ENCODE measurements at regions not wholly inside any gene's neighbourhood (a gene's known extent, or its start where the extent isn't known, plus 50 kb on each side); places are given as distances from the start of the nearest gene placed in this dataset.

DNA sequence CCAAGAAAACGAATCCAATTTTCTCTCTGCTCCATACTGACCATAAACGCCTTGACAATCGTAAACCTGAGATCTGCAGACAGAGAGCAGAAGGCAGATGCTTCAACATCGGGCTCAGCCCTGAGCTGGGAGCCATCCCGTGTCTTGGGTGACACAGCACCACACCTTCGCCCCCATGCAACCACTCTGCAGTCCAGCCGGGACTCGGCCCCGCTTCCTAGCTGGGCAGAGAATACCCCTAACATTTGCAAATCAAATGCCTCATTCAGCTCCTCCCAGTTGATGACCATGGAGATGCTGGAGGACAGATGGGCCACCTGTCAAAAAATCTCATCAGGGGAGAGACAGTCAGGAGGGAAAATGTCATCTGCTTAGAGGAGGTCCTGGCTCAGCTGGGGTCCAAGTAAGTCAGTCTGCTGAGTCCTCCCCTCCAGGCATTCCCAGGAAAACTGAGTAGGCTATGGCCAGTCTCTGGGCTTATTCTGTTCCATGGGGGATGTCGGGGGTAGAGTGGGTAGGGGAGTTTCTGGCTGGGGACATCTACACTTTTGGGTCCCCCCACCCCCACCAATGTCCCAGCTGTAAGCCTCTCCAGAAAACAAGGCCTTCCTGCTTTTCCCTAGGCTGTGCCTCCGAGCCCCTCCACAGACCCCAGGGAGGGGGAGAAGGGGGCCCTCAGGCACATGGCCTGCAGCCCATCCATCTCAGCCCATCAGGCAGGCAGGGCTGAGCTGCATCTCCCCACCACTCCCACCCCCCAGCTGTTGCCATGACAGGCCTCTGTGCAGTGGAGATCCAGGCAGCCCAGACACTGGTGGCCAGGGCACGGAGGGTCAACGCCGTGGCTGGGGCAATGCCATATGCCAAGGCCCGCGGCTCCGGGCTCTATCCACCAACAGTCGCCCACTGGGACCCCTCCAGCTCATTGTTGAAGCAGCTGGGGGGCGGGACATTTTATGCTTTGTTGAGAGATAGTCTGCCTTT lies 158.6 kb downstream of the AXIN2 start:
- Histone ChIP-seq H3K27me3 (ENCODE audit: control insufficient read depth, insufficient read depth, low read length) (peaks cover 5% of the 10 kb centered on the region), H2AK5ac (ENCODE audit: low read depth, low read length) (no peak overlapping the region), H3K79me1 (ENCODE audit: low read depth in 1 of 2, low read length in 2 of 2) (no peaks in the 10 kb centered on the region), H2BK15ac (ENCODE audit: low read depth, low read length) (no peak overlapping the region), H2AFZ (replicated peaks; ENCODE audit: low read length, poor library complexity) (no peak overlapping the region), H2BK20ac (ENCODE audit: low read depth, low read length) (no peak overlapping the region), H2AK9ac (replicated peaks; ENCODE audit: low read depth, low read length, poor library complexity) (no peak overlapping the region), H3K4ac (ENCODE audit: low read depth, low read length) (no peak overlapping the region), H3K4me3 (ENCODE audit: insufficient read depth, low read depth, low read length) (no peak overlapping the region), H4K91ac (ENCODE audit: insufficient read depth, low read depth, low read length) (no peak overlapping the region), H3K9me3 (ENCODE audit: control insufficient read depth, insufficient read depth, low read length) (no peaks in the 10 kb centered on the region), H3K14ac (replicated peaks; ENCODE audit: low read depth, low read length) (no peak overlapping the region), H4K5ac (ENCODE audit: low read depth, low read length) (no peak overlapping the region), H2BK5ac (ENCODE audit: low read depth, low read length, poor library complexity, severe bottlenecking) (no peak overlapping the region), H3K18ac (ENCODE audit: low read depth, low read length) (no peak overlapping the region), H3K27ac (ENCODE audit: insufficient read depth, low read length) (no peak overlapping the region), H3K56ac (ENCODE audit: extremely low read depth, insufficient read depth, low read length) (no peak overlapping the region), H3K4me2 (ENCODE audit: low read depth, low read length) (no peak overlapping the region), H3K23ac (ENCODE audit: low read depth, low read length) (no peak overlapping the region), H2BK120ac (ENCODE audit: low read depth, low read length) (no peak overlapping the region), H4K8ac (ENCODE audit: low read depth in 2 of 2, low read length in 2 of 2) (no peak overlapping the region), H3K9ac (ENCODE audit: low read depth, low read length) (no peak overlapping the region), H4K20me1 (ENCODE audit: insufficient read depth, low read length) (no peaks in the 10 kb centered on the region), H3K9me1 (ENCODE audit: insufficient read depth, low read length) (no peaks in the 10 kb centered on the region), H3K4me1 (ENCODE audit: control insufficient read depth, insufficient read depth, low read length) (no peaks in the 10 kb centered on the region), H3K36me3 (ENCODE audit: control insufficient read depth, insufficient read depth, low read length) (no peaks in the 10 kb centered on the region)
- ChIA-PET CTCF (no interaction called here), POLR2A (ENCODE audit: unreplicated experiment) (no interaction called here)
- dilution Hi-C loops (cut with HindIII; ENCODE audit: low sequenced_read_pairs, unreplicated experiment) (no loop called here), intact Hi-C loops (cut with micrococcal nuclease) (no loop called here), in situ Hi-C loops (cut with MboI; ENCODE audit: low sequenced_read_pairs) (no loop called here)
- no TSS peak for BruUV-seq (replicated peaks)
- DNase-seq (no peak), ATAC-seq (ENCODE audit: low read depth) (no peak)
- TF ChIP-seq CHD1 (IDR thresholded peaks at IDR 0.05; ENCODE audit: low read depth, low read length) (no peak), POLR2A (IDR thresholded peaks at IDR 0.05; ENCODE audit: low read depth, low read length) (no peak), NFE2L2 (IDR thresholded peaks at IDR 0.05; ENCODE audit: low read depth, low read length) (no peak), CEBPB (IDR thresholded peaks at IDR 0.05; ENCODE audit: low read depth, low read length) (no peak), RFX5 (IDR thresholded peaks at IDR 0.05; ENCODE audit: low read depth, low read length) (no peak), BHLHE40 (IDR thresholded peaks at IDR 0.05; ENCODE audit: low read depth, low read length) (no peak), FOS (IDR thresholded peaks at IDR 0.05; ENCODE audit: low read depth, low read length) (no peak), RAD21 (IDR thresholded peaks at IDR 0.05; ENCODE audit: low read length) (no peak), RCOR1 (IDR thresholded peaks at IDR 0.05; ENCODE audit: insufficient replicate concordance, low read length) (no peak)
- TF ChIP-seq, protein P1, sequence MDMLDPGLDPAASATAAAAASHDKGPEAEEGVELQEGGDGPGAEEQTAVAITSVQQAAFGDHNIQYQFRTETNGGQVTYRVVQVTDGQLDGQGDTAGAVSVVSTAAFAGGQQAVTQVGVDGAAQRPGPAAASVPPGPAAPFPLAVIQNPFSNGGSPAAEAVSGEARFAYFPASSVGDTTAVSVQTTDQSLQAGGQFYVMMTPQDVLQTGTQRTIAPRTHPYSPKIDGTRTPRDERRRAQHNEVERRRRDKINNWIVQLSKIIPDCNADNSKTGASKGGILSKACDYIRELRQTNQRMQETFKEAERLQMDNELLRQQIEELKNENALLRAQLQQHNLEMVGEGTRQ (IDR thresholded peaks at IDR 0.05; ENCODE audit: low read depth, low read length): no peak
- TF ChIP-seq, protein P2, sequence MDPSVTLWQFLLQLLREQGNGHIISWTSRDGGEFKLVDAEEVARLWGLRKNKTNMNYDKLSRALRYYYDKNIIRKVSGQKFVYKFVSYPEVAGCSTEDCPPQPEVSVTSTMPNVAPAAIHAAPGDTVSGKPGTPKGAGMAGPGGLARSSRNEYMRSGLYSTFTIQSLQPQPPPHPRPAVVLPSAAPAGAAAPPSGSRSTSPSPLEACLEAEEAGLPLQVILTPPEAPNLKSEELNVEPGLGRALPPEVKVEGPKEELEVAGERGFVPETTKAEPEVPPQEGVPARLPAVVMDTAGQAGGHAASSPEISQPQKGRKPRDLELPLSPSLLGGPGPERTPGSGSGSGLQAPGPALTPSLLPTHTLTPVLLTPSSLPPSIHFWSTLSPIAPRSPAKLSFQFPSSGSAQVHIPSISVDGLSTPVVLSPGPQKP (IDR thresholded peaks at IDR 0.05; ENCODE audit: borderline replicate concordance, low read depth, low read length): no peak
- WGBS, 2 experiments (ENCODE audit: extremely low coverage in 2 of 2, insufficient read length in 1 of 2): 62% methylated on average over 5 of the region's 19 CpGs; no CpG with 5 or more reads in 1 of the 2 experiments

All from IMR-90 (cell line).